Gastrocnemius medialis (tissue), 4 donors: ENCODE measurements at regions not wholly inside any gene's neighbourhood (a gene's known extent, or its start where the extent isn't known, plus 50 kb on each side); places are given as distances from the start of the nearest gene placed in this dataset.

Source experiments
- CTCF ChIP-seq, 5 experiments: fragments of 450-650 bp in 3 of 5; fragments of 200-600 bp in 2 of 5; sonication (generic) in 2 of 5; IDR thresholded peaks in 4 of 5; conservative IDR thresholded peaks in 1 of 5; 1 replicate in 4 of 5; 2 replicates in 1 of 5; pipeline ENCODE4 v1.5.1; 2016 to 2019; ENCODE audit warnings: antibody characterized with exemption in 5 of 5, mild to moderate bottlenecking in 3 of 5, moderate library complexity in 3 of 5
- POLR2A ChIP-seq, 2 donors: fragments of 450-650 bp; IDR thresholded peaks; one replicate each; pipeline ENCODE4 v1.6.1; 2017; ENCODE audit warnings: antibody characterized with exemption in 2 of 2, mild to moderate bottlenecking in 2 of 2, moderate library complexity in 2 of 2

DNA sequence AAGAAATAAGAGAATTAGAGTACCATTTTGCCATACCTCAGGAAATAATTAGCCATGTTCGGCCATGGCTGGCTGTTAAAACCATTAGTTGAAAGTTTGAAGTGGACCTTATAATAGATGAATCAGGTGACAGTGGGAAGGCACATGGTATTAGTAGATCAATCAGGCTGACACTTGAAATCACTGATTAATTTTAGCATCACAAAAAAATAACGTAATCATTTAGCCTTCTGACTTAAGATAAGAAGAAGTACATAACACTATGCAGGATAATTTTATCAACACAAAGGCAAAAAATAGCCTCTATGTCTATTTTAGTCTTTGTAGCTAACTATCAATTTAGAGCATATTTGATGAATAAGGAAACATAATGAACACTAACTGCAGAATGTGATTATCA is 615.5 kb downstream of the PCDH17 start:
- TF ChIP-seq POLR2A (IDR thresholded peaks at IDR 0.05), result no peak
- no peak for TF ChIP-seq CTCF (IDR thresholded peaks at IDR 0.05 in 4 of 5, conservative IDR thresholded peaks at IDR 0.05 in 1 of 5)
